ENCODE measurements at regions not wholly inside any gene's neighbourhood (a gene's known extent, or its start where the extent isn't known, plus 50 kb on each side); places are given as distances from the start of the nearest gene placed in this dataset.

DNA sequence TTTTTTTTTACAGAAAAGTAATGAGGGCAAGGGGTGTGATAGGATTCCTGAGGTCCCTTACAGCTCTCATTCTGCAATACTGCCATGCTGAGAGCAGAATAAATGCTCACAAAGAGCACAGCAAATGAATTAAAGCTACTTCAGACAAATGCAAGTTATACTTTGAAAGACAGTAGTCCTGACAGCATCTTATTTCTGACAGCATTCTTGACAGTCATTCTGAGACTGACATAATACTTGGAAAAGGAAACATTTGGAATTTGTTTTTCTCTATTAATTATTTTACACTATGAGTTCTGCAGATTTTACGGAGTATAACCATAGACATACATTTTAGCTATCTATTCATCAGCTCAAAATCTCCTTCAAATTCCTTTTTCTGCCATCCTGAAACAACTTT, 935.2 kb upstream of the FAM98A start:
- TF ChIP-seq, protein P1, sequence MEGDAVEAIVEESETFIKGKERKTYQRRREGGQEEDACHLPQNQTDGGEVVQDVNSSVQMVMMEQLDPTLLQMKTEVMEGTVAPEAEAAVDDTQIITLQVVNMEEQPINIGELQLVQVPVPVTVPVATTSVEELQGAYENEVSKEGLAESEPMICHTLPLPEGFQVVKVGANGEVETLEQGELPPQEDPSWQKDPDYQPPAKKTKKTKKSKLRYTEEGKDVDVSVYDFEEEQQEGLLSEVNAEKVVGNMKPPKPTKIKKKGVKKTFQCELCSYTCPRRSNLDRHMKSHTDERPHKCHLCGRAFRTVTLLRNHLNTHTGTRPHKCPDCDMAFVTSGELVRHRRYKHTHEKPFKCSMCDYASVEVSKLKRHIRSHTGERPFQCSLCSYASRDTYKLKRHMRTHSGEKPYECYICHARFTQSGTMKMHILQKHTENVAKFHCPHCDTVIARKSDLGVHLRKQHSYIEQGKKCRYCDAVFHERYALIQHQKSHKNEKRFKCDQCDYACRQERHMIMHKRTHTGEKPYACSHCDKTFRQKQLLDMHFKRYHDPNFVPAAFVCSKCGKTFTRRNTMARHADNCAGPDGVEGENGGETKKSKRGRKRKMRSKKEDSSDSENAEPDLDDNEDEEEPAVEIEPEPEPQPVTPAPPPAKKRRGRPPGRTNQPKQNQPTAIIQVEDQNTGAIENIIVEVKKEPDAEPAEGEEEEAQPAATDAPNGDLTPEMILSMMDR (IDR thresholded peaks at IDR 0.05; ENCODE audit: low read depth, low read length, poor library complexity, severe bottlenecking): no peak
- TF ChIP-seq EZH2phosphoT487 (IDR thresholded peaks at IDR 0.05; ENCODE audit: borderline replicate concordance, low read length): no peak
